NCI-H524 treated with DMSO at 0.1 percent for 48 hours (cell line): ENCODE measurements at regions not wholly inside any gene's neighbourhood (a gene's known extent, or its start where the extent isn't known, plus 50 kb on each side); places are given as distances from the start of the nearest gene placed in this dataset.
"Not testable (repeated sequence)": the region's sequence is repeated elsewhere in the genome, so short reads cannot be mapped to it uniquely, and the experiment has no call there.

Source experiments
- DNase-seq: peaks from one replicate; lab custom pipeline; 2025; lab: John Stamatoyannopoulos, UW

DNA sequence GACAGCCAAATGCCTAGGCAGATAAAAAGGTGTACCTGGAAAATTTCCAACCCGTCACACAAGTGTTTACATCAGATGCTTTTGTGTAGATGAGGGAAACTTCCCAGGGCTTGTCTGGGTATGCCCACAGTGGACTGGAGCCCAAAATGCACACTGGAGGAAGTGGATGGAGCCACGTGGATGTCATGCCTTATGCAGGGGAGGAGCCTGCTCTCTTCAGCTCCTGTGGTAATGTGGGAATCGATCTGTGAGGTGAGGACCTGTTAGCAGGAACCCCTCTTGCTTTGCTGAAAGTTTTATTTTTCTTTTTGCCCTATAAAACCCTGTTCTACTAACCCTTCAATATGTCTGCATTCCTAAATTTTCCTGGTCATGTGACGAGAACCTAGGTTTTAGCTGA lies 439.2 kb upstream of the CDH9 start:
- DNase-seq = no peak

- DNase-seq = no peak
Measured at GRCh38 chr5:27476356-27476988, 438.1 kb upstream of the CDH9 start.

- DNase-seq = no peak
Measured at GRCh38 chr5:27475063-27475462, 436.7 kb upstream of the CDH9 start.

DNA sequence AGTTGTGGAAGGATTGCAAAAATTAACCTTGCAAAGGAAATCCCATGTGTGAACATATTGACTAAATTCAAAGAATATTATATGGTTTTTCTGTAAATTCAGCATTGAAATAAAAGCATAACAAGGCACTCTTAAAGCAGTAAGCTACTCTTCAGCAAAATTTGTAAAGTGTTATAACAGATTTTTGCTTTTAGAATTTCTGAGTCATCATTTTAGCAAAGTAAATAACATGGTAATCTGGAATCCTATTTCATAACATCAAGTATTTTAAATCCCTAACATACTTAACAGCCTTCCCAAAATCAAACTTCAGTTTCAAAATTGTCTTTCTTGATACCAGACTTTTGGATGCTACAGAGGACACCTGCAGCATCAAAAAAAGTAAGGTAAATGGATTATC lies 436.0 kb upstream of the CDH9 start:
- DNase-seq = no peak

- no peak for DNase-seq
Measured at GRCh38 chr5:27474047-27474309, 435.6 kb upstream of the CDH9 start.

- DNase-seq = no peak
Measured at GRCh38 chr5:27473307-27474046, 435.1 kb upstream of the CDH9 start.

DNA sequence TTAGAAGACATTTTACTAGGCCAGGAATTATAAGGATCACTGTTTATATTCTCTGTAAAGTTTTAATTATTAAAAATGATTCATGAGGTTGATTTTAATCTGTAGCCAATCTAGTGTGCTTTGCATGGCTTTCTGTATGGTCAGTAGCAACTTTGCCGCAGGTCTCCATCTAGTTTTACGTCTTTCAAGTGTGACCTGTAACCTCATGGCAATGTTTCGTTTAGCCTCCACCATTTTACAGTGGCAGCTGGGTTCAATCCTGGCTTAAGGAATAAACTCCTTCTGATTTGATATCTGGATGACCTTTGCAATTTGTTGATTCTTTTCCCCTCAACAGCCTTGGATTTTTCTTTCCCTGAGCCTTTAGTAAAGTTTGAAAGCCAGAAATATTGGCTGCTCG lies 434.5 kb upstream of the CDH9 start:
- DNase-seq = no peak

DNA sequence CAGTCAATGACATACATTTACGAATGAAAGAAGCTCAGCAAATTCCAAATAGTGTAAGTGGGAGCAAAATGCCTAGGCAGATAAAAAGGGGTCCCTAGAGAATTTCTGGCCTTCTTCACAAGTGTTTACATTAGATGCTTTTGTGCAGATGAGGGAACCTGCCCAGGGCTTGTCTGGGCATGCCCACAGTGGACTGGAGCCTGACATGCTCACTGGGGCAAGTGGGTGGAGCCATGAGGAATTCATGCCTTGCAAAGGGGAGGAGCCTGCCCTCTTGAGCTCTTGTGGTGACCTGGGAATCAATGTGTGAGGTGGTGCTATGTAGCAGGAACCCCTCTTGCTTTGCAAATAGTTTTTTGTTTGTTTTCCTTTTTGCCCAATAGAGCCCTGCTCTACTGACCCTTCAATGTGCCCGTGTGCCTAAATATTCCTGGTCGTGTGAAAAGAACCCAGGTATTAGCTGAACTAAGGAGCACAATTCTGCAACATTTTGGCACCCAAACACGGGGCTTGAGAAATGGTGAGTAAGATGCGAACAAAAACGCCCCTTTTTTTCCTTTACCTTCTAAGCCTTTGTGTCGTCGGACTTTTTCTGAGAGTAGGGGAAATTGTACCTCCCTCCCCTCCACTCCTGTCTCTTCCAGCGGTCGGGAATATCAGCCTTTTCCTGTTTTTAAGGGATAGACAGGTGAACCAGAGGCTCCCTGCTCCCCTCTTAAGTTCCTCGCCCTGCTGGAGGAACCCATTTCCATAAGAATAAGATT lies 433.8 kb upstream of the CDH9 start:
- no peak for DNase-seq

DNA sequence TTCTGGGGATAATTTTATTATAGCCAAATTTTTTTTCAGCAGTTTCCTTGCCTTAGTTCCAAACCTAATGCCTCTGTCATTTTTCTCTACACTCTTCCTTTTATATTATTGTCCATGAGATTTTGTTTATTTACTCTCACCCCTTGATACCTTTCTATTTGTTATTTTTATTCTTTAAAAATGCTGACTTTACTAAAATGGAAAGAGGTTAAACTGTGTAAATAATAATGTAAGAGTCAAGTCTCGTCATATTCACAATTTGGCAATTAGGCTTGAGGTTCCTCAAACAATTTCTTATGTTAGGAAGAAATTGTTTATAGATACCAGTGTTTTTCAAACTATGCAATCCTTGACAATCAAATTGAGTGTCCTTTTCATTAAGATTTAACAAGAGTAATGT lies 428.6 kb upstream of the CDH9 start:
- DNase-seq = no peak

DNA sequence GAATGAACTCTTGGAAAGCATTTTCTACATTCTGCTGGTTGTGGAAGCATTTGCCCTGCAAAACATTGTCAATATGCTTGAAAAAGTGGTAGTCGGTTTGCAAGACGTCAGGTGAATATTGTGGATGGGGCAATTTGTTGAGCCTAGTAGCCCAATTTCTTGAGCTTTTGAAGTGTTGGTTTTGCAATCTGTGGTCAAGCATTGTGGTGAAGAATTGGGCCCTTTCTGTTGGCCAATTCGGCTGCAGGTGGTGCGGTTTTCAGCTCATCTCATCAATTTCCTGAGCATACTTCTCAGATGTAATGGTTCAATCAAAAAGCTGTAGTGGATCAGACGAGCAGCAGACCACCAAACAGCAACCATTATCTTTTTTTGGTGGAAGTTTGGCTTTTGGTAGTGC lies 426.8 kb upstream of the CDH9 start:
- DNase-seq = no peak

GRCh38 chr5:27463446-27464149 lies 425.2 kb upstream of the CDH9 start:
- no peak for DNase-seq

DNA sequence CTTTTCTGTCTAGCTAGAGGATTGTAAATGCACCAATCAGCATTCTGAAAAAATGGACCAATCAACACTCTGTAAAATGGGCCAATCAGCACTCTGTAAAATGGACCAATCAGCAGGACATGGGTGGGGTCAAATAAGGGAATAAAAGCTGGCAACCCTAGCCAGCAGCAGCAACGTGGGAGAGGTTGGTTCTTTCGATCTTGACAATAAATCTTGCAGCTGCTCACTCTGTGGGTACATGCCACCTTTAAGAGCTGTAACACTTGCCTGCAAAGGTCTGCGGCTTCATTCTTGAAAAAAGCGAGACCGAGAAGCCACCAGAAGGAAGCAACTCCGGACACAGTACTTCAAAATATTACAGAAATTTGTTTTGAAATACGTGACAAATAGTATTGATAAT lies 424.6 kb upstream of the CDH9 start:
- DNase-seq = no peak

DNA sequence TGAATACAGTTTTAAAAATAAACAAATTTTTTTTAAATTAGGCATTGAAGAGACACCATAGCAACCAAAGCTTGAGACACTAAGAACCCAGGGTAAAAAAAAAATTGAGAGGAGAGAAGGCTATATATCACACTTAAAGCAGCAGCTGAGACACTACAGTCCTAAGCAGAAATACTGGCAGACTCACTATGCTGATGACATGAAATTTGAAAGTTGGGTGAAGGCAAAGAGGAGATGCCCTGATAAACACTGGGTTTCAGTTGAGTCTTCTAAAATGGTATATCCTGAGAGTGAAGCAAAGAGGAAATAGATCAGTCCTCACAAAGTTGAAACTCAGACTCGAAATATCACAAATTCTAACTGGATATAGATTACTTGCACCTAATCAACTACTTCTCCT lies 419.9 kb upstream of the CDH9 start:
- no peak for DNase-seq

GRCh38 chr5:27451377-27451776 lies 413.0 kb upstream of the CDH9 start:
- no peak for DNase-seq

DNA sequence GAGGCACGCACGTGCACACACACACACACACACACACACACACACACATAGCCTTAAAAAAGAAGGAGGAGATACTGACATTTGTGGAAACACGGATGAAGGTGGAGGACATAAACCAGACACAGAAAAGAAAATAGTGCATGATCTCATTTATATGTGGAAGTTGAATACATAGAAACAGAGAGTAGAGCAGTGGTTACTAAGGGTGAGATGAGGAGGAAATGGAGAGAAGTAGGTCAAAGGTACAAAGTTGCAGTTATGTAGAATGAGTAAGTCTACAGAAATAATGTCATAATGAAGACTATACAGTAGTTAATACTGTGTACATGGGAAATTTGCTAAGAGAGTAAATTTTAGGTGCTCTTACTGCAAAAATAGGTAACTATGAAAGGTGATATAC lies 412.2 kb upstream of the CDH9 start:
- no peak for DNase-seq

- DNase-seq = not testable (repeated sequence)
Measured at GRCh38 chr5:27439383-27439782, 401.0 kb upstream of the CDH9 start.

DNA sequence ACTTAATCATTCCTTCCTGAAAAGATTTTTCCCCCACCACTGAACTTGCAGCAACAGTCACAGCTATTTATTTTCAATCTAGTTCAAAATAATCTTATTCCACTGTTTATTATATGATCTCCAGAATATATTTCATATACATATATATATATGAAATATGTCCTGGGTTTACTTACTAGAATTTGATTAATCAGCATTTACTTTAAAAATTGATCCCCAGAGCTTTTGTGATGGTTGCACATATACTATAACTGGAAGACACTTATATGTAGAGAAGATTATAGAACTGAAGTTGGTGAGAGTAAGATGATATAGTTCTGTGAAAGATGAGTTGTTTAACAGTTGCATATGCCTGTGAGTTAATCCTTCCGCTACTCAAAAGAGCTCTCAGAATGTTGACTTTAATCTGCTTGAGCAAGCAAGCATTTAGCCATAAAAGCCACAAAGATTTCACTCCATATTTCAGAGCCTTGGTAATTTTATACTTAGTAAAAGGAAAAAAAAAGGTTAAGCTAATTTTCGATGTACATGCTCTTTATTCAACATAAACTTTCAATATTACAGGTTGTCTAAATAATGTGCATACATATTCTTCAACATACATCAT lies 399.3 kb upstream of the CDH9 start:
- DNase-seq = peak; percentile 90

DNA sequence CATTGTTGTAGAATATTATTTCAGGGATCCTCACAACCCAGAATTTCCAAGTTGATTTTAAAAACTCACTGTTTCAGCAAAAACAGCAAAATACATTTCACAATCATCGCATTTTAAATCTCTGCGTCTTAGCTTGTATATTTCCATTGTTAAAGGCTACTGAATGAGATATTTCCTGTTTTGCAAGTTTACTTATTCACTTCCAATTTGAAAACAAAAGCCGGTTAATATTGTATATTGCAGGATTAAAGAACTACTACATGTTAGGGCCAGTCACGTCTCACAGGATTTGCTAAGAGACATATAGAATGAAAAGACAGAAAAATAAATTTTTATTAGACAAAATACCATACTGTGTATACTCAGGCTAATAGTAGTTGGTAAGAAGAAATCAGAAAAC lies 395.9 kb upstream of the CDH9 start:
- DNase-seq = no peak

DNA sequence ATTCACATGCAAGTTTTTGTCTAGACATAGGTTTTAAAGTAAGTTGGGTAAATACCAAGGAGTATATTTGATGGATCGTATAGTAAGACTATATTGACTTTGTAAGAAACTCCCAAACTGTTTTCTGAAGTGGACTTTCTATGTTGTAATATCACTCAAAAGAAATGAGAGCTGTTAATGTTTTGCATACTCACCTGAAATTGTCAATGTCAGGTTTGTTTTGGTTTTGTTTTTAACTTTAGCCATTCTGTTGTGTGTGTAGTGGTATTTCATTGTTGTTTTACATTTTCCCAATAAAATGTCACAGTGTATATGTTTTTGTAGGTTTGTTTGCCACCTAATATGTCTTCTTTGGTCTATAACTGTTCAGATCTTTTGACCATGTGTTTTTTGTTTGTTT lies 375.7 kb upstream of the CDH9 start:
- no peak for DNase-seq

- DNase-seq = no peak
Measured at GRCh38 chr5:27412384-27412783, 374.0 kb upstream of the CDH9 start.

GRCh38 chr5:27406020-27406419 lies 367.6 kb upstream of the CDH9 start:
- no peak for DNase-seq

DNA sequence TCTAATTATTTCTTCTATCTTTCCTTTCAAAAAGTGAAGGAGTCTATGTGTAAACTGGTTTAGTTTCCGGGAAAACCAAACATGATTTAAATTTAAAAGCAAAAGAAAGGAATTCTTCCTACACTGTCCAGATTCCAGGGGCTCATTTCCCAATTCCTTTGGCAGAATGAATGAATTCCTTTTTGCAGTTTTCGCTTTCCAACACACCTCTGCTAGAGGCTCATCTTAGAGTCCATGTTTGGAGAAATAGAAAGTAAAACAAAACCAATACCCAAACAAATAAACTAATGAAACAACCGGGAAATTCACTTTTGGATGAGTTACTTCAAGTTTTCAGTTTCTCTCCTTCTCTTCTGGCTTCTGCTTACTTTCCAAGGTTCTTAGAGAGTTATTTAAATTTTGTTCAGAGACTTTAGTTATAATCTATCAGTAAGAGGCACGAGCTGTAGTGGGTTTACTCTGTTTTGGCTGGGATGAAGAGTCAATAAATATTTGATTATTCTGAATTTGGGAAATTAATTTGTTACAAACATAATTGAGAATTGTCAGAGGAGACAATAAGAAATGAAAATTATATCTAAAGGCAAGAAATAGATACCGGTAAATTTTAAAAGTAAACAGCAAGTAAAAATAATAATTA lies 365.0 kb upstream of the CDH9 start:
- no peak for DNase-seq
